ENCODE measurements at regions not wholly inside any gene's neighbourhood (a gene's known extent, or its start where the extent isn't known, plus 50 kb on each side); places are given as distances from the start of the nearest gene placed in this dataset.

GRCh38 chr12:46990211-46990610 lies 89.2 kb upstream of the PCED1B start:
- TF ChIP-seq CTCF (IDR thresholded peaks at IDR 0.05) = no peak
- no peak for TF ChIP-seq POLR2A (IDR thresholded peaks at IDR 0.05)

All from Peyer's patch (tissue), 4 donors.